HepG2 (cell line): ENCODE measurements at regions not wholly inside any gene's neighbourhood (a gene's known extent, or its start where the extent isn't known, plus 50 kb on each side); places are given as distances from the start of the nearest gene placed in this dataset.

Experiments
- ATAC-seq: fragments of 200-7000 bp; cut with Tn5 transposase; 3 replicates; pipeline ENCODE4 v1.9.1; 2020; ENCODE audit warnings: mild to moderate bottlenecking, moderate library complexity
- BruUV-seq: library from RNA; stranded (reverse); fragments of 400-500 nt; replicated peaks from 2 replicates; lab custom pipeline; 2021; lab: Mats Ljungman, UMichigan
- CTCF ChIA-PET: fragments of 300-600 bp; formaldehyde crosslinking; extraction: SDS; loops from one replicate; lab custom pipeline; 2021; ENCODE audit warnings: low total read pairs, inconsistent platforms, low intra/inter-chr PET ratio; lab: Yijun Ruan, JAX
- POLR2A ChIA-PET: fragments of 350-600 bp; sonication (Branson Sonifier 250); formaldehyde crosslinking; loops from one replicate; lab custom pipeline; 2020; ENCODE audit warnings: antibody characterized with exemption, inconsistent platforms; lab: Yijun Ruan, JAX
- DNase-seq: peaks from one replicate; pipeline ENCODE4 v3.0.0-alpha.2; 2015; ENCODE audit warnings: low spot score
- FAIRE-seq: peaks from 3 replicates; lab custom pipeline; 2011; peaks lifted over from hg19 to GRCh38; lab: Jason Lieb, UNC
- H2AFZ ChIP-seq: one replicate; pipeline ENCODE4 v1.6.1; 2011; ENCODE audit warnings: low read length, inconsistent platforms
- H3K27ac ChIP-seq: fragments of 300-600 bp; 3 replicates; pipeline ENCODE4 v1.8.0; 2011; ENCODE audit warnings: mixed run types, mild to moderate bottlenecking, mixed read lengths, low read length, inconsistent platforms; ENCODE audit not compliant: insufficient read depth; ENCODE audit errors: extremely low read length
- H3K27me3 ChIP-seq, 2 experiments: fragments of 200-600 bp in 1 of 2; 2 replicates in 1 of 2; 3 replicates in 1 of 2; pipeline versions ENCODE4 v1.6.0 to v1.8.0; 2011; ENCODE audit warnings: low read length in 2 of 2, mild to moderate bottlenecking in 2 of 2, moderate library complexity in 2 of 2, inconsistent platforms in 1 of 2; ENCODE audit not compliant: insufficient read depth in 2 of 2, control insufficient read depth in 1 of 2
- H3K36me3 ChIP-seq, 2 experiments: fragments of 200-600 bp in 1 of 2; replicated peaks in 1 of 2; 2 replicates in 1 of 2; 3 replicates in 1 of 2; pipeline versions ENCODE4 v1.5.1 to v1.8.0; 2011; ENCODE audit warnings: low read length in 2 of 2, inconsistent platforms in 1 of 2; ENCODE audit not compliant: insufficient read depth in 2 of 2, control insufficient read depth in 1 of 2
- H3K4me1 ChIP-seq: 2 replicates; pipeline ENCODE4 v1.5.1; 2012; ENCODE audit warnings: low read length, inconsistent platforms; ENCODE audit not compliant: insufficient read depth
- H3K4me2 ChIP-seq: 2 replicates; pipeline ENCODE4 v1.6.0; 2011; ENCODE audit warnings: low read depth, low read length, inconsistent platforms
- H3K4me3 ChIP-seq, 3 experiments: fragments of 200-600 bp in 1 of 3; sonication (generic), shearing (Covaris generic) in 1 of 3; replicated peaks in 1 of 3; 2 replicates each; pipeline ENCODE4 v1.5.1; 2011 to 2016; ENCODE audit warnings: low read length in 3 of 3, inconsistent platforms in 2 of 3, low read depth in 2 of 3, mild to moderate bottlenecking in 2 of 3, control low read depth in 1 of 3, mixed read lengths in 1 of 3; ENCODE audit not compliant: insufficient read depth in 1 of 3
- H3K79me2 ChIP-seq: one replicate; pipeline ENCODE4 v1.6.1; 2011; ENCODE audit warnings: low read length, inconsistent platforms; ENCODE audit not compliant: insufficient read depth
- H3K9ac ChIP-seq: 2 replicates; pipeline ENCODE4 v1.6.0; 2011; ENCODE audit warnings: mild to moderate bottlenecking, low read depth, low read length, inconsistent platforms; ENCODE audit not compliant: insufficient read depth
- H3K9me3 ChIP-seq: 2 replicates; pipeline ENCODE4 v1.5.1; 2012; ENCODE audit warnings: mild to moderate bottlenecking, low read length
- H4K20me1 ChIP-seq: 2 replicates; pipeline ENCODE4 v1.6.0; 2011; ENCODE audit warnings: inconsistent platforms, mild to moderate bottlenecking, low read length, moderate library complexity; ENCODE audit not compliant: insufficient read depth
- FOSL1 ChIP-seq: sonication (generic); formaldehyde crosslinking; IDR thresholded peaks from 2 replicates; pipeline ENCODE4 v1.9.0; 2021; ENCODE audit warnings: missing genetic modification reagents, borderline replicate concordance
- FOSL2 ChIP-seq: sonication (generic); formaldehyde crosslinking; IDR thresholded peaks from 2 replicates; pipeline ENCODE4 v1.4.0; 2020; ENCODE audit warnings: missing genetic modification reagents
- NRL ChIP-seq: sonication (generic); formaldehyde crosslinking; IDR thresholded peaks from 2 replicates; pipeline ENCODE4 v1.5.0; 2020; ENCODE audit warnings: missing genetic modification reagents, mild to moderate bottlenecking, moderate library complexity, borderline replicate concordance
- RFX5 ChIP-seq: IDR thresholded peaks from 2 replicates; pipeline ENCODE4 v1.6.1; 2011; ENCODE audit warnings: low read depth, low read length, improper control_type of control experiment
- SP2 ChIP-seq: sonication (generic); formaldehyde crosslinking; IDR thresholded peaks from 2 replicates; pipeline ENCODE4 v1.5.1; 2020; ENCODE audit warnings: mild to moderate bottlenecking, missing genetic modification reagents
- ZNF543 ChIP-seq: sonication (generic); formaldehyde crosslinking; IDR thresholded peaks from 2 replicates; pipeline ENCODE4 v1.4.0; 2020; ENCODE audit warnings: mild to moderate bottlenecking, missing genetic modification reagents
- ZNF7 ChIP-seq: IDR thresholded peaks from 2 replicates; pipeline ENCODE4 v1.6.1; 2016; ENCODE audit warnings: missing biosample characterization, missing genetic modification reagents
- ZSCAN20 ChIP-seq: sonication (generic); formaldehyde crosslinking; IDR thresholded peaks from 2 replicates; pipeline ENCODE4 v1.4.0; 2020; ENCODE audit warnings: missing genetic modification reagents, mild to moderate bottlenecking, borderline replicate concordance
- WGBS: methylation state at CpG from one replicate; pipeline ENCODE4 v1.1.6; 2017; ENCODE audit warnings: low lambda C conversion rate; 5-methylcytosine and 5-hydroxymethylcytosine counted together
- in situ Hi-C: cut with HindIII; loops from 2 replicates; pipeline ENCODE4 v1.10.0; 2017; ENCODE audit warnings: low pct_unique_long_range_greater_than_20kb; ENCODE audit not compliant: extremely low pct_ligation_motif_present
- intact Hi-C: fragments of 100-400 bp; cut with micrococcal nuclease; formaldehyde crosslinking; loops from one replicate; pipeline ENCODE4 v1.10.0; 2022; ENCODE audit not compliant: unreplicated experiment
- TF ChIP-seq, protein P1 (sequence below): sonication (generic); formaldehyde crosslinking; IDR thresholded peaks from 2 replicates; pipeline ENCODE4 v1.8.0; 2022; ENCODE audit warnings: mild to moderate bottlenecking, missing genetic modification reagents
- TF ChIP-seq, protein P2 (sequence below): sonication (generic); formaldehyde crosslinking; IDR thresholded peaks from 2 replicates; pipeline ENCODE4 v1.4.0; 2020; ENCODE audit warnings: missing genetic modification reagents
- TF ChIP-seq, protein P3 (sequence below): sonication (generic); formaldehyde crosslinking; conservative IDR thresholded peaks from 2 replicates; pipeline ENCODE4 v1.4.0; 2020; ENCODE audit warnings: missing genetic modification reagents
- TF ChIP-seq, protein P4 (sequence below): sonication (generic); formaldehyde crosslinking; IDR thresholded peaks from 2 replicates; pipeline ENCODE4 v1.4.0; 2020; ENCODE audit warnings: mild to moderate bottlenecking, missing genetic modification reagents

DNA sequence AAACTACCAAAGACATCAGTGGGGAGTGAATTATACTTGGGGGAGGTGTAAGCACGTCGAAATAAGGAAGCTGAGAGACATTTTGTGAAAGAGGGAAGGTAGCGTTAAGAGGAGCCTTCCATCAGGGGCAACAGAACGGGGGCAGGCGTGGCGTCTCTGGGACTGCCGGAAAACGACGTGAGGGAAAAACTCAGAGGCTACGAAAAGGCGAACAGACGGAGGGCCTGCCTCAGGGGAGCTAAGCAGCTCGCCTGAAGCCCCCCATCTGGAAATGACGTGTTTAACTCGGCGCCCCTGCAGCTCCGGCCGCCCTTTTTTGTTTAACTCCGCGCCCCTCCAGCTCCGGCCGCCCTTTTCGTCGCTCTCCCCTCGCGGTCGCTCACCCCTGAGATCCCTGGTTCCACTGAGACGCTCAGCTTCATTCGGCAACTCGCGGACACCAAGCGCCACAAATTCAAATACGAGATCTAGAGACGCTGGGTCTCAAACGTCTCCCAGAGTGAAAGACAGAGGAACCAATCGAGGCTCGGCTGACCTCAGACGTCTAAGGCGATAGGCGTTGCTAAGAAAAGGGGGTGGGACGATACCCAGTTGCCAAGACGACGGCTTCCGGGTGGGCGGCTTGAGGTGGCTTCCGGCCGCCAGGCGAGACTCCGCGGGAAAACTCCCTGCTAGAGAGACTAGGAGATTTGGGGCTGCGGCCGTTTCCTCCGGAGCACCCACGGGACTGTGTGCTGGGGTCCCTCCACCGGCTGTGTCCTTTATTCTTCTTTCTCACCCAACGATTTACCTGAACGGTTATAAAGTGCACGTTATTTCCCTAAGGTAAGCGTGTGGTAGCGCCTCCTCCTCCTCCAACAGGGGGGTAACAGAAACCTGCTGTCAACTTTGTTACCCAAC is 383.2 kb downstream of the ZFHX3 start:
- H3K27ac ChIP-seq, result peak overlapping the region; percentile 75
- POLR2A ChIA-PET, result interaction anchor here (0.6 kb wide), 1 partner anchor 27 kb away, joined by 3 read pairs; no protein-coding TSS in a partner anchor
- TF ChIP-seq RFX5 (peak; percentile 83), SP2 (peak; percentile 99), ZNF543 (CRISPR knock-in tag) (0 out of 2 replicates have a peak, but pooled peaks have one; percentile 11), NRL (CRISPR knock-in tag) (peak; percentile 88; the same call in 1 of the 2 replicates), FOSL2 (CRISPR knock-in tag) (peak; percentile 40; the same call in 1 of the 2 replicates), ZSCAN20 (CRISPR knock-in tag) (peak; percentile 50; the same call in 1 of the 2 replicates), ZNF7 (CRISPR knock-in tag) (no peak), FOSL1 (CRISPR knock-in tag) (no peak)
- TF ChIP-seq, protein P1, sequence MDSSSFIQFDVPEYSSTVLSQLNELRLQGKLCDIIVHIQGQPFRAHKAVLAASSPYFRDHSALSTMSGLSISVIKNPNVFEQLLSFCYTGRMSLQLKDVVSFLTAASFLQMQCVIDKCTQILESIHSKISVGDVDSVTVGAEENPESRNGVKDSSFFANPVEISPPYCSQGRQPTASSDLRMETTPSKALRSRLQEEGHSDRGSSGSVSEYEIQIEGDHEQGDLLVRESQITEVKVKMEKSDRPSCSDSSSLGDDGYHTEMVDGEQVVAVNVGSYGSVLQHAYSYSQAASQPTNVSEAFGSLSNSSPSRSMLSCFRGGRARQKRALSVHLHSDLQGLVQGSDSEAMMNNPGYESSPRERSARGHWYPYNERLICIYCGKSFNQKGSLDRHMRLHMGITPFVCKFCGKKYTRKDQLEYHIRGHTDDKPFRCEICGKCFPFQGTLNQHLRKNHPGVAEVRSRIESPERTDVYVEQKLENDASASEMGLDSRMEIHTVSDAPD (CRISPR knock-in tag), result 0 out of 2 replicates have a peak, but pooled peaks have one; percentile 25
- TF ChIP-seq, protein P2, sequence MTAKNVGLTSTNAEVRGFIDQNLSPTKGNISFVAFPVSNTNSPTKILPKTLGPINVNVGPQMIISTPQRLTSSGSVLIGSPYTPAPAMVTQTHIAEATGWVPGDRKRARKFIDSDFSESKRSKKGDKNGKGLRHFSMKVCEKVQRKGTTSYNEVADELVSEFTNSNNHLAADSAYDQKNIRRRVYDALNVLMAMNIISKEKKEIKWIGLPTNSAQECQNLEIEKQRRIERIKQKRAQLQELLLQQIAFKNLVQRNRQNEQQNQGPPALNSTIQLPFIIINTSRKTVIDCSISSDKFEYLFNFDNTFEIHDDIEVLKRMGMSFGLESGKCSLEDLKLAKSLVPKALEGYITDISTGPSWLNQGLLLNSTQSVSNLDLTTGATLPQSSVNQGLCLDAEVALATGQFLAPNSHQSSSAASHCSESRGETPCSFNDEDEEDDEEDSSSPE, result peak; percentile 98
- TF ChIP-seq, protein P3, sequence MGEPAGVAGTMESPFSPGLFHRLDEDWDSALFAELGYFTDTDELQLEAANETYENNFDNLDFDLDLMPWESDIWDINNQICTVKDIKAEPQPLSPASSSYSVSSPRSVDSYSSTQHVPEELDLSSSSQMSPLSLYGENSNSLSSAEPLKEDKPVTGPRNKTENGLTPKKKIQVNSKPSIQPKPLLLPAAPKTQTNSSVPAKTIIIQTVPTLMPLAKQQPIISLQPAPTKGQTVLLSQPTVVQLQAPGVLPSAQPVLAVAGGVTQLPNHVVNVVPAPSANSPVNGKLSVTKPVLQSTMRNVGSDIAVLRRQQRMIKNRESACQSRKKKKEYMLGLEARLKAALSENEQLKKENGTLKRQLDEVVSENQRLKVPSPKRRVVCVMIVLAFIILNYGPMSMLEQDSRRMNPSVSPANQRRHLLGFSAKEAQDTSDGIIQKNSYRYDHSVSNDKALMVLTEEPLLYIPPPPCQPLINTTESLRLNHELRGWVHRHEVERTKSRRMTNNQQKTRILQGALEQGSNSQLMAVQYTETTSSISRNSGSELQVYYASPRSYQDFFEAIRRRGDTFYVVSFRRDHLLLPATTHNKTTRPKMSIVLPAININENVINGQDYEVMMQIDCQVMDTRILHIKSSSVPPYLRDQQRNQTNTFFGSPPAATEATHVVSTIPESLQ (CRISPR knock-in tag), result no peak
- TF ChIP-seq, protein P4, sequence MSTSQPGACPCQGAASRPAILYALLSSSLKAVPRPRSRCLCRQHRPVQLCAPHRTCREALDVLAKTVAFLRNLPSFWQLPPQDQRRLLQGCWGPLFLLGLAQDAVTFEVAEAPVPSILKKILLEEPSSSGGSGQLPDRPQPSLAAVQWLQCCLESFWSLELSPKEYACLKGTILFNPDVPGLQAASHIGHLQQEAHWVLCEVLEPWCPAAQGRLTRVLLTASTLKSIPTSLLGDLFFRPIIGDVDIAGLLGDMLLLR, result peak; percentile 83; the same call in 1 of the 2 replicates

More for the DNA sequence above, 383.2 kb downstream of the ZFHX3 start:
- Histone ChIP-seq H3K4me2 (peak overlapping the region; percentile 80), H3K4me3 (peak overlapping the region; percentile 77 to 93 (median 88)), H3K36me3 (no peaks in the 10 kb centered on the region), H3K79me2 (peaks cover 22% of the 10 kb centered on the region), H2AFZ (peak overlapping the region; percentile 92), H4K20me1 (no peaks in the 10 kb centered on the region), H3K4me1 (peaks cover 23% of the 10 kb centered on the region), H3K9ac (peak overlapping the region; percentile 80), H3K27me3 (no peaks in the 10 kb centered on the region; a peak in 1 of 5 replicates), H3K9me3 (no peaks in the 10 kb centered on the region)
- CTCF ChIA-PET, result no interaction called here
- intact Hi-C loops, result loop anchor here (5.0 to 10.0 kb wide), 4 partner anchors 107 to 260 kb away; no protein-coding TSS in a partner anchor
- in situ Hi-C loops, result no loop called here
- FAIRE-seq, result peak; percentile 93
- WGBS, result 2% methylated on average over 52 of the region's 60 CpGs
- peak; percentile 100 for ATAC-seq
- TSS peak; percentile 82 for BruUV-seq
- DNase-seq, result peak; percentile 99
